Kidney (tissue), 13 donors: ENCODE measurements at regions not wholly inside any gene's neighbourhood (a gene's known extent, or its start where the extent isn't known, plus 50 kb on each side); places are given as distances from the start of the nearest gene placed in this dataset.
"Not testable (repeated sequence)": the region's sequence is repeated elsewhere in the genome, so short reads cannot be mapped to it uniquely, and the experiment has no call there.

Source experiments
- DNase-seq, 5 donors: peaks; one replicate each; pipeline ENCODE4 v3.0.0-alpha.2; 2013 to 2020
- FAIRE-seq: peaks from 2 replicates; lab custom pipeline; 2012; peaks lifted over from hg19 to GRCh38; lab: Jason Lieb, UNC
- H3K27ac ChIP-seq, 2 donors: one replicate each; pipeline ENCODE4 v1.7.0; 2013; ENCODE audit warnings: low read depth in 2 of 2, low read length in 2 of 2, inconsistent platforms in 1 of 2
- H3K27me3 ChIP-seq: one replicate; pipeline ENCODE4 v1.7.1; 2013; ENCODE audit warnings: low read length, inconsistent platforms; ENCODE audit not compliant: control insufficient read depth, insufficient read depth
- H3K36me3 ChIP-seq, 3 donors: one replicate each; pipeline versions ENCODE4 v1.7.0 to v1.7.1; 2013; ENCODE audit warnings: low read length in 3 of 3, control low read depth in 1 of 3, inconsistent platforms in 1 of 3; ENCODE audit not compliant: insufficient read depth in 3 of 3, control insufficient read depth in 2 of 3
- H3K4me1 ChIP-seq, 3 donors: one replicate each; pipeline versions ENCODE4 v1.7.0 to v1.7.1; 2013; ENCODE audit warnings: low read length in 3 of 3, inconsistent platforms in 1 of 3, low read depth in 1 of 3; ENCODE audit not compliant: control insufficient read depth in 2 of 3, insufficient read depth in 2 of 3
- H3K4me3 ChIP-seq, 3 donors: one replicate each; pipeline versions ENCODE4 v1.7.0 to v1.8.1; 2013; ENCODE audit warnings: low read length in 3 of 3, control low read depth in 1 of 3, inconsistent platforms in 1 of 3
- H3K9ac ChIP-seq, 3 donors: one replicate each; pipeline versions ENCODE4 v1.7.0 to v1.7.1; 2013; ENCODE audit warnings: low read length in 3 of 3, control low read depth in 1 of 3, inconsistent platforms in 1 of 3
- H3K9me3 ChIP-seq, 3 donors: one replicate each; pipeline versions ENCODE4 v1.7.0 to v1.7.1; 2013; ENCODE audit warnings: low read length in 3 of 3, control low read depth in 1 of 3, inconsistent platforms in 1 of 3; ENCODE audit not compliant: control insufficient read depth in 2 of 3, insufficient read depth in 1 of 3
- intact Hi-C: fragments of 100-400 bp; cut with DNase I; formaldehyde crosslinking; loops from one replicate; pipeline ENCODE4 v1.11.1; 2022
- TF ChIP-seq, protein P1 (sequence below): IDR thresholded peaks from 3 replicates; pipeline ENCODE4 v1.5.1; 2012; ENCODE audit warnings: mild to moderate bottlenecking, moderate library complexity, borderline replicate concordance; ENCODE audit not compliant: insufficient read depth; ENCODE audit errors: extremely low read depth
- donor health status: control.
- donor health status: control.
- donor health status: control.
- donor health status: control.
- donor health status: control.
- donor health status: DM: yes; HTN: yes; CAD: no.
- donor health status: Normal renal cell carcinoma (clear cell type).

DNA sequence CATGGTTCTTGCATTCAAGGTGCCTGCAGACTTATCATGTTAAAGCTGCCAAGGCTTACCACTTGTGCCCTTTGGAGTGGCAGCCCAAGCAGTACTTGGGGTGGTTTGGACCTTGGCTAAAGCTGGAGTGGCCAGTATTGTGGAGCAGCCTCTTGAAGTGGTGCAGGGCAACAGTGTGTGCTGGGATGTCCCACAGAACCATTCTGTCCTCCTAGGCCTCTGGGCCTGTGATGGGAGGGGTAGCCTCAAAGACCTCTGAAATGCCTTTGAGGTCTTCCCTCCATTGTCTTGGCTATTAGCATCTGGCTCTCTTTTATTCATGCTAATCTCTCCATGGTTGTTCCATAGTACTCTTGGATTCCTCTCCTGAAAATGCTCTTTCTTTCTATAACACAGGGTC is 78.2 kb upstream of the SLC24A4 start:
- FAIRE-seq (no peak), DNase-seq (no peak)
- H3K4me3 ChIP-seq = no peak overlapping the region
- H3K27ac ChIP-seq = no peak overlapping the region
- no peak overlapping the region for H3K9ac ChIP-seq
- no peaks in the 10 kb centered on the region for H3K36me3 ChIP-seq
- H3K4me1 ChIP-seq = no peaks in the 10 kb centered on the region
- TF ChIP-seq, protein P1, sequence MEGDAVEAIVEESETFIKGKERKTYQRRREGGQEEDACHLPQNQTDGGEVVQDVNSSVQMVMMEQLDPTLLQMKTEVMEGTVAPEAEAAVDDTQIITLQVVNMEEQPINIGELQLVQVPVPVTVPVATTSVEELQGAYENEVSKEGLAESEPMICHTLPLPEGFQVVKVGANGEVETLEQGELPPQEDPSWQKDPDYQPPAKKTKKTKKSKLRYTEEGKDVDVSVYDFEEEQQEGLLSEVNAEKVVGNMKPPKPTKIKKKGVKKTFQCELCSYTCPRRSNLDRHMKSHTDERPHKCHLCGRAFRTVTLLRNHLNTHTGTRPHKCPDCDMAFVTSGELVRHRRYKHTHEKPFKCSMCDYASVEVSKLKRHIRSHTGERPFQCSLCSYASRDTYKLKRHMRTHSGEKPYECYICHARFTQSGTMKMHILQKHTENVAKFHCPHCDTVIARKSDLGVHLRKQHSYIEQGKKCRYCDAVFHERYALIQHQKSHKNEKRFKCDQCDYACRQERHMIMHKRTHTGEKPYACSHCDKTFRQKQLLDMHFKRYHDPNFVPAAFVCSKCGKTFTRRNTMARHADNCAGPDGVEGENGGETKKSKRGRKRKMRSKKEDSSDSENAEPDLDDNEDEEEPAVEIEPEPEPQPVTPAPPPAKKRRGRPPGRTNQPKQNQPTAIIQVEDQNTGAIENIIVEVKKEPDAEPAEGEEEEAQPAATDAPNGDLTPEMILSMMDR = no peak
- peaks cover 0 to 18% (median 4%) of the 10 kb centered on the region in 3 donors for H3K9me3 ChIP-seq
- no peaks in the 10 kb centered on the region for H3K27me3 ChIP-seq
- intact Hi-C loops = no loop called here

DNA sequence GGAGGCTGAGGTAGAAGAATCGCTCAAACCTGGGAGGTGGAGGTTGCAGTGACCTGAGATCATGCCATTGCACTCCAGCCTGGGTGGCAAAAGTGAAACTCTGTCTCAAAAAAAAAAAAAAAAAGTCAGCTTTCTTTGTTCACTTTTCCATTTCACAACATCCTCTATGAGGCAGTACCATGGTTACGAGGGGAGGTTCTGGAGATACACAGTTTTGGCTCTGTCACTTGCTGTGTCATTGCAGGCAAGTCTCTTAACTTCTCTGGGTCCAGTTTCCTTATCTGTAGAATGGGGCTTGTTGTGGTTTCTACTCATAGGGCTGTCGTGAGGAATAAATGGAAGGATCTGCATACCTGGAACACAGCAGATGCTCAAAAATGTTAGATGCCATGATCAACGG is 75.6 kb upstream of the SLC24A4 start:
- Histone ChIP-seq H3K9me3 (peaks cover 0 to 10% (median 2%) of the 10 kb centered on the region in 3 donors), H3K27ac (no peak overlapping the region), H3K36me3 (no peaks in the 10 kb centered on the region), H3K27me3 (no peaks in the 10 kb centered on the region), H3K9ac (no peak overlapping the region), H3K4me3 (no peak overlapping the region), H3K4me1 (no peaks in the 10 kb centered on the region)
- FAIRE-seq (no peak), DNase-seq (no peak)
- TF ChIP-seq, protein P1 = no peak
- intact Hi-C loops = no loop called here

DNA sequence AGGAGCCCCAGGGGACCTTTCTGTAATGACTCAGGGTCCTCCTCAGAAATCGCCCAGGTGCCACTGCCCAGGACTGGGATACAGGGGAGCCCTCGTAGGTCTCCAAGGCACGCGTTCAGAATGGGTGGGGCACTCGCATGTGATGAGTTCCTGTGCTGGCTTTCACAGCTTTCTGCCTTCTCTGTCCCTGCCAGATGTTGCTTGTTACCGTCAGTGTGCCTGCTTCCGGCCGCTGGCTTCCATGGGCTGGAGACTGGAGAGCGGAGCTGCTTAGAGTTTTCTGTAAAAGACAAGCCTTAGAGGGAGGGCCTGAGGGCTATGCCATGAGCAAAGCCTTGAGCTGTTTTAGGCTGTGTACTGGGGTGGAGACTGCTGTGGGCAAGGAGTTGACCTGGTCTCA is 75.0 kb upstream of the SLC24A4 start:
- Histone ChIP-seq H3K4me3 (no peak overlapping the region), H3K9me3 (peaks cover 0 to 10% (median 2%) of the 10 kb centered on the region in 3 donors), H3K27ac (no peak overlapping the region), H3K27me3 (no peaks in the 10 kb centered on the region), H3K4me1 (no peaks in the 10 kb centered on the region), H3K9ac (no peak overlapping the region), H3K36me3 (no peaks in the 10 kb centered on the region)
- peak in 1 of 5 donors; percentile 58 for DNase-seq
- intact Hi-C loops = no loop called here
- TF ChIP-seq, protein P1 = no peak
- no peak for FAIRE-seq

DNA sequence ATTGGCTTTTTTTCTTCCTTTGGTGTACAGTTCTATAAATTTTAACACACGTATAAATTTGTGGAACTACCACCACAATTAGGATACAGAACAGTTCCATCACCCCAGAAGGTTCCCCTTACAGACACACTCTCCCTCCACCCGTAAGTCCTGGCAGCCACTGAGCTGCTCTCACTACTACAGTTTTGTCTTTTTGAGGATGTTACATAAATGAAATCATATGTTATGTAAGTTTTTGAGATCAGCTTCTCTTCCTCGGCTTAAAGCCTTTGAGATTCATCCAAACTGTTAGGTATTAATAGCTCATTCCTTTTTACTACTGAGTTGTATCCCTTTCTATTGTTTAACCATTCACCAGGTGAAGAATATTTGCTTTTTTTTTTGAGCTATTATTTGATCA is 74.3 kb upstream of the SLC24A4 start:
- Histone ChIP-seq H3K9me3 (peaks cover 0 to 10% (median 2%) of the 10 kb centered on the region in 3 donors), H3K4me1 (no peaks in the 10 kb centered on the region), H3K4me3 (no peak overlapping the region), H3K27me3 (no peaks in the 10 kb centered on the region), H3K36me3 (no peaks in the 10 kb centered on the region), H3K9ac (no peak overlapping the region), H3K27ac (no peak overlapping the region)
- TF ChIP-seq, protein P1 = no peak
- DNase-seq (no peak), FAIRE-seq (no peak)
- intact Hi-C loops = no loop called here

DNA sequence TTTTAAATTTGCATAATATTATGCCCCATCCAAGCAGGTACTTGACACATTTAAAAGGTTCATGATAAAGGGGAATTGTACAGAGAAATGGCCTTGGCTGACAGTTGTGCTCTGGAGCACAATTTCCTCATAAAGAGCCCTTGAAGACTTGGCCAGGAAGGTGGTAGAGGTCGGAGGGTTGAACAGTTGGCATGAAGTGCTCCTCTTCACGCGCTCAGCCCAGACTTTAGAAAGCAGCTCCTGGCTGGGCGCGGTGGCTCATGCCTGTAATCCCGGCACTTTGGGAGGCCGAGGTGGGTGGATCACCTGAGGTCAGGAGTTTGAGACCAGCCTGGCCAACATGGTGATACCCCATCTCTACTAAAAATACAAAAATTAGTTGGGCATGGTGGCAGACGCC is 72.6 kb upstream of the SLC24A4 start:
- H3K27ac ChIP-seq, H3K27me3 ChIP-seq, FAIRE-seq, intact Hi-C loops, H3K9ac ChIP-seq, H3K4me3 ChIP-seq, H3K4me1 ChIP-seq, H3K36me3 ChIP-seq, DNase-seq, H3K9me3 ChIP-seq: not testable (repeated sequence)
